ENCODE measurements at regions not wholly inside any gene's neighbourhood (a gene's known extent, or its start where the extent isn't known, plus 50 kb on each side); places are given as distances from the start of the nearest gene placed in this dataset.
A peak's percentile ranks its signal among the peaks of the same experiment; 100 is the strongest.

DNA sequence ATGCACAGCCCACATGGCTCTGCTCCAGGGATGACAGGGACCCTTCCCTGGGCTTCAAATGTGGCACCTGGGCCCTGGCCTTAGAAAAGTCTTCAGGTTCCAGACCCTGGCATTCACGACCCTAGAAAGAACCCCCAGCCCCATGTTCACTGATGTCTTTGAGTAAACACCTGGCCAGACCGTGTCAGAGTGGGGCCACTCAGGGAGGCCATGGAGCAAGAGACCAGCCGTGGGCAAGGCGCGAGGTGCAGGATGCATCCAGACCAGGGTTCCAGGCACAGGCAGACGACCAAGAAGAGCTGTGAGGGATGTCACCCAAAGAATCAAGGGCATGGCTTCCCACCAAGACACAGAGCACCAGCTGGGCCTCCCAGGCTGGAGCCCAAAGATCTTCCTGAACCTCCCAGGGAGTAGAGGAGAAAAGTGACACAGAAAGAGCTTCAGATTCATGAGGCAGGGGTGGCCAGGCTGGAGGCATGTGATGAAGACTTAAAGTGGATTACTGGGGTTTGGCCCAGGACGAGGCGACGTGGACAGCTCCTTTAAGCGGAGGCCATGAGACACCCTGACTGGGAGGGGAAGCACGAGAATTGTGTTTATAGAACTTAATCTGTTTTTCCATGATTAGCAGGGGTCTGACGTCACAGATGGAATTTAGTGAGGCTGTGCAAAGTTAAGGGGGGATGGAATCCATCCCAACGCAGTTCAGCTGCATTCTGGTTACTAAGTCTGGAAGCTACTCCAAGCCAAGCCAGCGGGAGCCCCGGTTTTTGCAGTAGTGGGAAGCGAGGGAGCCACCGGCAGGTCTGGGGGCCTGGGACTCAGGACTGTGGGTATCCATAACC, 61.6 kb downstream of the ARL6IP4 start:
- peak in 1 of 51 donors; percentile 46 for DNase-seq

DNA sequence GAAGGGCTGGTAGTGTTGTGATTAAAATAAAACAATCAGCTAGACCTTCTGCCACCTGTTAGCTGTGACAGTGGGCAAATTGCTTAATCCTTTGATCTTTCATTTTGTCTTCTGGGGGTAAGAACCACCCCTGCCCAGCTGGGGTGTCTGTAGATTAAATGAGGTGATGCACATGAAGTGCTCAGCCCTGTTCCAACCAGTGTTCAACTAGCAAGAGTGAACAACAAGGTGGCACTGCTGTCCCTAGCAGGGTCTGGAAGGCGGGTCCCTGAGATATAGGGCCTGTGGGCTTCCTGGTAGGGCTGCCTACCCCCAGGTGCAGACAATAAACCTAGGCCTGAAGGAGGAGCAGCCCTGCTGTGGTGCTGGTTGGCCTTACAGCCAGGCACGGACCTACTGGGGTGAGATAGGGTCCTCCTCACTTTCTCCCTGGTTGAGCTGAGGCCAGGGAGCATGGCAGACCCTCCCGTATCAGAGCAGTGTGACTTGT, 60.6 kb downstream of the ARL6IP4 start:
- DNase-seq: no peak

DNA sequence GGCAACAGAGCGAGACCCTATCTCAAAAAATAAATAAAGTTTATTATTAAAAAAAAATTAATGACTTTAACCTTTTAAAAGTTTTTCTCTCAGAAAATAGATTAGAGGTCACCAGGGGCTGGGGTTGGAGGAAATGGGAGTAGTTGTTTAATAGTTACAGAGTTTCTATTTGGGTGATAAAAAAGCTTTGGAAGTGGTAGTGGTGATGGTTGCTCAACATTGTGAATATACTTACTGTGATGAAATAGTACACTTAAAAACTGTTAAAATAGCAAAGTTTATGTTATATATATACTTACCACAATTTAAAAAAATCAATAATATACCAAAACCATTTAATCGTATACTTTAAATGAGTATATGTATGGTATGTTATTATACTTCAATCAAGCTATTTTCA, 59.6 kb downstream of the ARL6IP4 start:
- no peak for DNase-seq

DNA sequence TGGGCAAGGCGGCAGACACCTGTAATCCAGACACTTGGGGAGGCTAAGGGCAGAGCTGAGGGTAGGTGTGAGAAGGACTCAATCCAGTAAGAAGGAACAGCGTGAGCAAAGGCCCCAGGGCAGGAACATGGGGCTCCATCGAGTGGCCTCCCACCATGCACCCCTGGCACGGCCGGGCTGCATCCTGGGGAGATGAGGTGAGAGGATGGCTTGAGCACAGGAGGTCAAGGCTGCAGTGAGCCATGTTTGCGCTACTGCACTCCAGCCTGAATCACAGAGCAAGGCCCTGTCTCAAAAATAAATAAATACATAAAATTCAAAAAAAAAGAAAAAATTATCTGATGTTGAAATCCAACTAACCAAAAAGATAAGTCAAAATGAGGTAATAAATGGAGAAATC, 58.5 kb downstream of the ARL6IP4 start:
- no peak for DNase-seq

DNA sequence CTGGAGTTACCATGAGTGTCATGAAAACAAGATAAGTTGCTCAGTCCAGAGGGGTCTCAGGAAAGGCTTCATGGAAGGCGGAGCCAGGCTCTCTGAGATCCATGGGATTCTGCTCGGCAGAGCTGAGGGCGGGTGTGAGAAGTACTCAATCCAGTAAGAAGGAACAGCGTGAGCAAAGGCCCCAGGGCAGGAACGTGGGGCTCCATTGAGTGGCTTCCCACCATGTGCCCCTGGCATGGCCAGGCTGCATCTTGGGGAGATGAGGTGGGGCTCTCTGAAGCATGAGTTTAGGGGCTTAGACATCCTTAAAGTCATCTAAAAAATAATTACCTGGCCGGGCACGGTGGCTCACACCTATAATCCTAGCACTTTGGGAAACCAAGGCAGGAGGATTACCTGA, 58.0 kb downstream of the ARL6IP4 start:
- no peak for DNase-seq

DNA sequence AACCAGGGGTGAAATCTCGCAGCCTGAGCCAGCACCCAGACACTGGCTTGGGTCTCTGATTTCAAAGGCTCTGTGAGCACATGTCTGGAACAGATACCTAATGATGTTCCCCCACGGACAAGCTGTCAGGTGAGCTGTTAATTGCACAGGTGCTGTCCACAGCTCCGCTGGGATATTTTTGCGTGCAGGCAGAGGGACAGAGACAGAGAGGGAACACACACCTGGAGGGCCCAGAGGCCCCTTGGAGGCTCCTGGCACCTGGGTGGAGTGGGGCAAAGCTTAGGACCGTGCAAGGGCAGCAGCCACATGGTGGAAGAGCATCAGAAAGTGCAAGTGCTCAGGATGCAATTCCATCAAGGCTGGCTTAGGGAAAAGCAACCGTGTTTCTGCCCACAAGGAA, 57.3 kb downstream of the ARL6IP4 start:
- DNase-seq: no peak

DNA sequence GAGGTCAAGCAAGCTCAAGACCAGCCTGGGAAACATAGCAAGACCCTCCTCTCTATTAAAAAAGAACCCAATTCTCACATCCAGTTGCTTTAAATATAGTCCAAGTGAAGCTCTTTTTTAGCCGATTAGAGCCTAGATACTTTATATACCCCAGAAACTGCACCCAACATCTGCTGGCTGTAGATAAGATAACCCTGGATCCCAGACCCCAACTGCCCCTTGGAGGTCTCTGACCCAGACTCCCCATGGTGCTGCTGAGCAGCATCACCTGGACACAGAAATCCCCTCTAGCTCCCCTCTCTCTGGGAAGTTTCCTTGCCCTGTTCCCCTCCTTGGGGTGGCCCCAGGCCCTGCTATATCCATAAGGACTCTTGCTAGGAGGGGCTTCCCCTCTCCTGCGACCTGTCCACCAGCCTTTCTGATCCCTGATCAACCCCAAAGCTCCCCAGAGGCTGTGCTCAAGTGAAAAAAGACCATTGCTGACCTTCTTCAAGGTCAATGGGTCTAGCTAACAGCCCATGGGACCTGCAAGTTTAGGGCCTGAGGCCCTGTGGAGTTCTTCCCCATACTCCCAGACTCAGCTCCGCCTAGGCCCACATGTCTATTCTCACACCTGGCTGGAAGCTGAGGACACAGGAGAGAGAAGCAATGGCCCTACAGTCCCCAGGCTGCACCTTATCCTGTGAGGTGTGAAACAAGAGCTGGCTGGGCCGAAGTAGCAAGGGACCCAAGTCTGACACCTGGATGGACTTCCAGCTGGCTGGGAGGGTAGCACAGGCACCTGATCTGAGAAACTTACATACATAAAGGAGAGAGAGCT, 56.2 kb downstream of the ARL6IP4 start:
- DNase-seq: no peak

DNA sequence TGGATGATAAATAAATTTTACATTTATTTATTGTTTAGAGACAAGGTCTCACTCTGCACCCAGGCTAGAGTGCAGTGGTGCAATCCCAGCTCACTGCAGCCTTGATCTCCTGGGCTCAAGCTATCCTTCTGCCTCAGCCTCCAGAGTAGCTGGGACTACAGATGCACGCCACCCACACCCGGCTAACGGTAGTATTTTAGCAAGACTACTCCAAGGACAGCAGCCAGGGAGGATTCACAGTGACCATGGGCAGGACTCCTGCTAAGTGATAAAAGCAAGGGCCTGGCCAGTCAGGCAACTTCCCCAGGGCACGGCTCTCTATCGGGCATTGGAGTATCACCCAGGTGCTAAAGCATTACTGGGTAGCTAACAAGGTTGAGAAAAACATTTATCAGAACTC, 55.4 kb downstream of the ARL6IP4 start:
- no peak for DNase-seq

DNA sequence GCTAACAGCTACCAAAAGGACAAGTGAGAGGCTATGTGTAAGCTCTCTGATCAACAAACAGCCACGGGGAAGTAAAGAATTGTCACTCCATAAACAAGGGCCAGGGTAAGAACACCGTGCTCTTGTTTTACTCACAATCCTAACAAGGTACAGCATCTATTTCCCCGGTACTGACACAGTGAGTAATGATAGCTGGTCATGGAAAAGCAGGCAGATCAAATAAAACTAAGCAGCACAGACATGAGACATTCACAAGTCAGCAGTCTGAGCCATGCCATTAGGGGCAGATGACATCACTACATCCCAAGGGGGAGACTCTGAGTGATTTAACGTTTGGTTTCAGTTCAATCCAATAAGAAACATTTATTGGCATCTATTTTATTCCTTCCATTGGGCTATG, 54.4 kb downstream of the ARL6IP4 start:
- DNase-seq: no peak

DNA sequence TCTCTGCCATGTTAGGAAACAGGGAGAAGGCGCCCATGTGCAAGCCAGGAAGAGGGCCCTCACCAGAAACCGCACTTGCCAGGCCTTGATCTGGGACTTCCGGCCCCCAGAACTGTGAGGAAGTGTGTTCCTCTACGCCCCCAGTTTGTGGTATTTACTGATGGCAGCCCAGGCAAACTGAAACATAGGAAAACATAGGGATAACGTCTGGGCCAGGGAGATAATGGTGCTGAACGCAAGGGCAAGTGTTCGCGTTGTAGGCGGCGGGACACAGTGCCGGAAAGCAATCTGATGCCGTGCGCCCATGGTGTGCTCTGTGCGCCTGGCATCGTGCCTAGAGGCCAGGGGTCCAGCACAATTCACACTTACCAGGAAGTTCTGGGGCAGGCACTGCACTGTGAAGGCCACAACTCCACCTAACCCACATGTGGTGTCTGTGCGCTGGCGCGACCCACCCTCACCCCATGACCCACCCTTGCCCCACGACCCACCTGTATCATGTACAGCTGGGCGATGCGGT, 53.6 kb downstream of the ARL6IP4 start:
- no peak for DNase-seq

DNA sequence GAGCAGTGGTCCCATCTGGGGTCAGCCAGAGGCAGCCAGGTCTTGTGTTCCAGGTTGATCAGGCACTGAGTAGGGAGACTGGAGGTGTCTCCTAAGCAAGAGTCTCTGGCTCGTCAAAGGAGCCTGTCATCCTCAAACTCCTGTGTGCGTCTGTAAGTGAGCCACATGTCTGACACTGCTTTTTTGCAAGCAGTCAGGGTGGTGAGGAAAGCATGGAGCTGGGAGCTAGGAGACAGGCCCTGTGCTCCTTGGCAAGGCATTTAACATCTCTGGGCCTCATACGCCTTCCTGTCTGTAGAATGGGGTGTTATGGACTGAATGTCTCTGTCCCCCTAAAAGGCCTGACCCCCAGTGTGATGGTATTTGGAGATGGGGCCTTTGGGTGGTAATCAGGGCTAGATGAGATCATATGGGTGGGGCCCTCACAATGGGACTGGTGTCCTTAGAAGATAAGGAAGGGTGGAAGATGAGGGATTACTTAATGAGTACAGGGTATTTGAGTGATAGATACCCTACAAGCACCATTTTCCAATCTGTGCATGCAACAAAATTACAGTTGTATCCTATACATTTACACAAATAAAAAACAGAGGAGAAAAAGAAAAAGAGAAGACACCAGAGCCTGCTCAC, 53.0 kb downstream of the ARL6IP4 start:
- DNase-seq: peak in 1 of 51 donors; percentile 8

DNA sequence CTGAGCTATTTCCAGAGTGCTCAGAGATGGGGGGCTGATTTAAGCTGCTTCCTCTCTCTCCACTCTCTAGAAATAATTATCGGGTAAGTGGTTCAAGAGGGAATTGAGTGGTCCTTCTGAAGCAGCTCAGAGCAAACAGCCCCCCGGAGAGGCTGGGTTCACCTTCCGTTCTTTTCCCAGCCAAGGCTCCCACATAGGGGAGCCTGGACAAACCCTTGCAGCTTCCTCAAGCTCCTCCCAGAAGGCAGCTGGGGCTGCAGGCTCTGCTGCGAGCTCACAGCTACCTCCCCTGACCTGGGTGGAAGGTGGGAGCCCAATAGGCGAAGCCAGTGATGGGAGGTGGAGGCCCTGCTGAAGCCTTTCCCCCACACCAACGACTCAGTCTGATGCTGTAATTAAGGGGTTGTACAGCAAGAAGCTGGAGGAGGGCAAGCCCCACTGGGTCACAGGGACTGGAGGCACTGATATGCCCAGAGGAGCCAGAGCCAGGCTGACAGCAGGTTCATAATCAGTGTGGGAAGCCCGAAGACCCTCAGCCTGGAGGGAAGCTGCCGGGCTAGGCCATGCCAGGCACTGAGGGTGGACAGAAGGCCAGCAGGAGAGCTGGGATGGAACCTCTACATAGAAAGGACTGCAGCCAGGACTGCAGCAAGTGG, 52.4 kb downstream of the ARL6IP4 start:
- peak in 1 of 51 donors; percentile 38 for DNase-seq
